IMR-90 (cell line): ENCODE measurements at regions not wholly inside any gene's neighbourhood (a gene's known extent, or its start where the extent isn't known, plus 50 kb on each side); places are given as distances from the start of the nearest gene placed in this dataset.

Experiments
- ATAC-seq: fragments of 200-7000 bp; cut with Tn5 transposase; 2 replicates; pipeline ENCODE4 v1.9.1; 2020; ENCODE audit warnings: low read depth, mild to moderate bottlenecking, moderate library complexity
- BruUV-seq: library from RNA; stranded (reverse); fragments of 400-500 nt; replicated peaks from 2 replicates; lab custom pipeline; 2021; lab: Mats Ljungman, UMichigan
- CTCF ChIA-PET: fragments of 300-600 bp; formaldehyde crosslinking; extraction: SDS; loops from one replicate; lab custom pipeline; 2021; ENCODE audit warnings: antibody characterized with exemption; lab: Yijun Ruan, JAX
- POLR2A ChIA-PET: fragments of 300-600 bp; sonication (Branson Sonifier 250); formaldehyde crosslinking; loops from one replicate; lab custom pipeline; 2022; ENCODE audit warnings: antibody characterized with exemption; ENCODE audit not compliant: unreplicated experiment; lab: Charles Lee
- DNase-seq: peaks from one replicate; pipeline ENCODE4 v3.0.0; 2013
- H2AFZ ChIP-seq: replicated peaks from 2 replicates; pipeline ENCODE3; 2013; ENCODE audit warnings: low read length, mild to moderate bottlenecking; ENCODE audit not compliant: poor library complexity
- H2AK5ac ChIP-seq: 2 replicates; pipeline ENCODE4 v1.6.1; 2013; ENCODE audit warnings: low read depth, low read length, inconsistent platforms
- H2AK9ac ChIP-seq: replicated peaks from 2 replicates; pipeline ENCODE3; 2013; ENCODE audit warnings: mild to moderate bottlenecking, low read depth, low read length, moderate library complexity; ENCODE audit not compliant: poor library complexity
- H2BK120ac ChIP-seq: 2 replicates; pipeline ENCODE4 v1.6.1; 2013; ENCODE audit warnings: low read depth, low read length, inconsistent platforms
- H2BK15ac ChIP-seq: 3 replicates; pipeline ENCODE4 v1.6.1; 2013; ENCODE audit warnings: low read depth, low read length, inconsistent platforms
- H2BK20ac ChIP-seq: 2 replicates; pipeline ENCODE4 v1.6.1; 2013; ENCODE audit warnings: low read depth, mild to moderate bottlenecking, inconsistent platforms, low read length, moderate library complexity
- H2BK5ac ChIP-seq: 2 replicates; pipeline ENCODE4 v1.6.1; 2013; ENCODE audit warnings: mild to moderate bottlenecking, low read depth, low read length, inconsistent platforms; ENCODE audit not compliant: poor library complexity, severe bottlenecking
- H3K14ac ChIP-seq: replicated peaks from 2 replicates; pipeline ENCODE4 v1.6.1; 2013; ENCODE audit warnings: low read depth, low read length, inconsistent platforms
- H3K18ac ChIP-seq: 2 replicates; pipeline ENCODE4 v1.6.1; 2013; ENCODE audit warnings: low read depth, low read length, control low read depth
- H3K23ac ChIP-seq: 2 replicates; pipeline ENCODE4 v1.6.1; 2013; ENCODE audit warnings: low read depth, low read length, inconsistent platforms
- H3K27ac ChIP-seq: 2 replicates; pipeline ENCODE4 v1.5.1; 2013; ENCODE audit warnings: mild to moderate bottlenecking, control low read depth, low read length; ENCODE audit not compliant: insufficient read depth
- H3K27me3 ChIP-seq: 2 replicates; pipeline ENCODE4 v1.6.1; 2013; ENCODE audit warnings: low read length; ENCODE audit not compliant: control insufficient read depth, insufficient read depth
- H3K36me3 ChIP-seq: 2 replicates; pipeline ENCODE4 v1.6.1; 2013; ENCODE audit warnings: low read length, mixed read lengths; ENCODE audit not compliant: control insufficient read depth, insufficient read depth
- H3K4ac ChIP-seq: 2 replicates; pipeline ENCODE4 v1.6.1; 2013; ENCODE audit warnings: low read depth, low read length, inconsistent platforms
- H3K4me1 ChIP-seq: 2 replicates; pipeline ENCODE4 v1.6.1; 2013; ENCODE audit warnings: low read length, mixed read lengths; ENCODE audit not compliant: control insufficient read depth, insufficient read depth
- H3K4me2 ChIP-seq: 2 replicates; pipeline ENCODE4 v1.6.1; 2013; ENCODE audit warnings: low read depth, mild to moderate bottlenecking, control low read depth, low read length, moderate library complexity
- H3K4me3 ChIP-seq: 2 replicates; pipeline ENCODE4 v1.5.1; 2013; ENCODE audit warnings: low read depth, mild to moderate bottlenecking, control low read depth, low read length, moderate library complexity; ENCODE audit not compliant: insufficient read depth
- H3K56ac ChIP-seq: 2 replicates; pipeline ENCODE4 v1.6.1; 2013; ENCODE audit warnings: low read length, inconsistent platforms; ENCODE audit not compliant: insufficient read depth; ENCODE audit errors: extremely low read depth
- H3K79me1 ChIP-seq, 2 experiments: 2 replicates each; pipeline ENCODE4 v1.6.1; 2013; ENCODE audit warnings: low read length in 2 of 2, inconsistent platforms in 1 of 2, low read depth in 1 of 2
- H3K9ac ChIP-seq: 2 replicates; pipeline ENCODE4 v1.6.1; 2013; ENCODE audit warnings: low read depth, low read length, control low read depth
- H3K9me1 ChIP-seq: 2 replicates; pipeline ENCODE4 v1.6.1; 2013; ENCODE audit warnings: low read length, inconsistent platforms; ENCODE audit not compliant: insufficient read depth
- H3K9me3 ChIP-seq: 2 replicates; pipeline ENCODE4 v1.6.1; 2013; ENCODE audit warnings: low read length; ENCODE audit not compliant: control insufficient read depth, insufficient read depth
- H4K20me1 ChIP-seq: 2 replicates; pipeline ENCODE4 v1.6.1; 2013; ENCODE audit warnings: low read length, inconsistent platforms; ENCODE audit not compliant: insufficient read depth
- H4K5ac ChIP-seq: 2 replicates; pipeline ENCODE4 v1.6.1; 2013; ENCODE audit warnings: mild to moderate bottlenecking, low read depth, low read length, control low read depth
- H4K8ac ChIP-seq, 2 experiments: 2 replicates each; pipeline ENCODE4 v1.6.1; 2013; ENCODE audit warnings: low read depth in 2 of 2, low read length in 2 of 2, control low read depth in 1 of 2, inconsistent platforms in 1 of 2
- H4K91ac ChIP-seq: 2 replicates; pipeline ENCODE4 v1.6.1; 2013; ENCODE audit warnings: low read depth, low read length, inconsistent platforms; ENCODE audit not compliant: insufficient read depth
- BHLHE40 ChIP-seq: fragments of 150-350 bp; IDR thresholded peaks from 2 replicates; pipeline ENCODE4 v1.6.1; 2016; ENCODE audit warnings: mild to moderate bottlenecking, low read depth, low read length
- CEBPB ChIP-seq: IDR thresholded peaks from 2 replicates; pipeline ENCODE4 v1.6.1; 2012; ENCODE audit warnings: low read depth, low read length, improper control_type of control experiment
- CTCF ChIP-seq: conservative IDR thresholded peaks from 2 replicates; pipeline ENCODE4 v1.5.1; 2012; ENCODE audit warnings: mild to moderate bottlenecking, low read depth, low read length, improper control_type of control experiment
- ELK1 ChIP-seq: fragments of 150-350 bp; IDR thresholded peaks from 2 replicates; pipeline ENCODE4 v1.6.1; 2016; ENCODE audit warnings: low read depth, mild to moderate bottlenecking, low read length, moderate library complexity, borderline replicate concordance
- FOS ChIP-seq: fragments of 150-350 bp; IDR thresholded peaks from 2 replicates; pipeline ENCODE4 v1.6.1; 2016; ENCODE audit warnings: low read depth, low read length
- MAFK ChIP-seq: IDR thresholded peaks from 2 replicates; pipeline ENCODE4 v1.6.1; 2012; ENCODE audit warnings: low read depth, low read length, improper control_type of control experiment
- MXI1 ChIP-seq: IDR thresholded peaks from 2 replicates; pipeline ENCODE4 v1.6.1; 2012; ENCODE audit warnings: low read depth, mild to moderate bottlenecking, low read length, moderate library complexity, borderline replicate concordance
- NFE2L2 ChIP-seq: fragments of 150-350 bp; IDR thresholded peaks from 2 replicates; pipeline ENCODE4 v1.6.1; 2016; ENCODE audit warnings: low read depth, mild to moderate bottlenecking, low read length
- POLR2A ChIP-seq: IDR thresholded peaks from 2 replicates; pipeline ENCODE4 v1.6.1; 2012; ENCODE audit warnings: mild to moderate bottlenecking, low read depth, low read length
- RAD21 ChIP-seq: IDR thresholded peaks from 2 replicates; pipeline ENCODE4 v1.6.1; 2012; ENCODE audit warnings: low read length, improper control_type of control experiment
- RCOR1 ChIP-seq: IDR thresholded peaks from 2 replicates; pipeline ENCODE4 v1.6.1; 2012; ENCODE audit warnings: mild to moderate bottlenecking, low read length, improper control_type of control experiment; ENCODE audit not compliant: insufficient replicate concordance
- RFX5 ChIP-seq: IDR thresholded peaks from 2 replicates; pipeline ENCODE4 v1.8.0; 2012; ENCODE audit warnings: low read depth, mild to moderate bottlenecking, low read length, moderate library complexity
- USF2 ChIP-seq: fragments of 150-350 bp; IDR thresholded peaks from 2 replicates; pipeline ENCODE4 v1.6.1; 2017; ENCODE audit warnings: mild to moderate bottlenecking, antibody characterized with exemption, low read length, low read depth
- WGBS, 2 experiments: methylation state at CpG; one replicate each; pipeline versions ENCODE4 v1.1.5 to v1.1.7; 2013; ENCODE audit warnings: missing lambda C conversion rate in 2 of 2; ENCODE audit not compliant: insufficient read length in 1 of 2; ENCODE audit errors: extremely low coverage in 2 of 2; 5-methylcytosine and 5-hydroxymethylcytosine counted together
- dilution Hi-C: fragments of 300-500 bp; cut with HindIII; formaldehyde crosslinking; loops from one replicate; pipeline ENCODE4 v1.14.3; 2018; ENCODE audit warnings: low sequenced_read_pairs; ENCODE audit not compliant: unreplicated experiment
- in situ Hi-C: fragments of 300-500 bp; cut with MboI; formaldehyde crosslinking; loops from 3 replicates; pipeline ENCODE4 v1.14.3; 2019; ENCODE audit warnings: low sequenced_read_pairs, inconsistent platforms, mixed read lengths
- intact Hi-C: fragments of 100-400 bp; cut with micrococcal nuclease; formaldehyde crosslinking; loops from 2 replicates; pipeline ENCODE4 v1.10.0; 2022

GRCh38 chr9:116020146-116020545, 133.4 kb upstream of the PAPPA start:
- peak overlapping the region; percentile 87; the same call in 1 of the 2 replicates for H3K18ac ChIP-seq
- 0 out of 3 replicates have a peak overlapping the region, but pooled peaks have one; percentile 54 for H2BK15ac ChIP-seq
- no peak overlapping the region for H3K27ac ChIP-seq
- H3K4me1 ChIP-seq, result no peaks in the 10 kb centered on the region
- no peaks in the 10 kb centered on the region for H3K27me3 ChIP-seq
- DNase-seq (no peak), ATAC-seq (no peak)
- POLR2A ChIA-PET, result no interaction called here
- H3K4me2 ChIP-seq, result no peak overlapping the region
- H4K5ac ChIP-seq, result peak overlapping the region; percentile 81; the same call in 1 of the 2 replicates
- H2BK120ac ChIP-seq, result peak overlapping the region; percentile 39; the same call in 1 of the 2 replicates
- no peaks in the 10 kb centered on the region for H3K9me3 ChIP-seq
- no peak overlapping the region for H2AFZ ChIP-seq
- dilution Hi-C loops (no loop called here), in situ Hi-C loops (no loop called here), intact Hi-C loops (no loop called here)
- peak overlapping the region in 1 of 2 experiments; percentile 52; a peak in 1 of 4 replicates for H4K8ac ChIP-seq
- no peak overlapping the region for H2BK5ac ChIP-seq
- H2AK9ac ChIP-seq, result no peak overlapping the region
- CTCF ChIA-PET, result no interaction called here
- BruUV-seq, result no TSS peak
- no peak overlapping the region for H3K9ac ChIP-seq
- H2BK20ac ChIP-seq, result peak overlapping the region; percentile 26; the same call in 1 of the 2 replicates
- no peak overlapping the region for H3K4me3 ChIP-seq
- no peaks in the 10 kb centered on the region for H3K36me3 ChIP-seq
- H3K4ac ChIP-seq, result peak overlapping the region; percentile 47; the same call in 1 of the 2 replicates
- H3K9me1 ChIP-seq, result no peaks in the 10 kb centered on the region
- H3K56ac ChIP-seq, result no peak overlapping the region
- no peaks in the 10 kb centered on the region for H3K79me1 ChIP-seq
- H3K14ac ChIP-seq, result 0 out of 2 replicates have a peak overlapping the region, but pooled peaks have one; percentile 37
- H4K20me1 ChIP-seq, result no peaks in the 10 kb centered on the region
- no CpG with 5 or more reads among the region's 1 CpG for WGBS, 2 experiments
- no peak overlapping the region for H2AK5ac ChIP-seq
- 0 out of 2 replicates have a peak overlapping the region, but pooled peaks have one; percentile 3 for H3K23ac ChIP-seq
- 0 out of 2 replicates have a peak overlapping the region, but pooled peaks have one; percentile 6 for H4K91ac ChIP-seq
- no peak for TF ChIP-seq CTCF
- TF ChIP-seq RAD21, result no peak
- TF ChIP-seq POLR2A, result no peak
- TF ChIP-seq ELK1, result no peak
- TF ChIP-seq MAFK, result no peak
- no peak for TF ChIP-seq MXI1
- no peak for TF ChIP-seq BHLHE40
- no peak for TF ChIP-seq RCOR1
- no peak for TF ChIP-seq USF2
- TF ChIP-seq FOS, result no peak
- no peak for TF ChIP-seq NFE2L2
- TF ChIP-seq RFX5, result no peak
- no peak for TF ChIP-seq CEBPB
